Ovary (tissue), 3 donors: ENCODE measurements at regions not wholly inside any gene's neighbourhood (a gene's known extent, or its start where the extent isn't known, plus 50 kb on each side); places are given as distances from the start of the nearest gene placed in this dataset.

Experiments
- CTCF ChIP-seq, 3 donors: fragments of 450-650 bp in 2 of 3; fragments of 200-600 bp in 1 of 3; IDR thresholded peaks; one replicate each; pipeline versions ENCODE4 v1.5.1 to v1.8.0; 2016 to 2022; ENCODE audit warnings: antibody characterized with exemption in 3 of 3, mild to moderate bottlenecking in 1 of 3
- EP300 ChIP-seq: sonication (generic); formaldehyde crosslinking; IDR thresholded peaks from one replicate; pipeline ENCODE4 v1.6.1; 2017; ENCODE audit warnings: antibody characterized with exemption
- POLR2A ChIP-seq: fragments of 450-650 bp; IDR thresholded peaks from one replicate; pipeline ENCODE4 v1.6.1; 2017; ENCODE audit warnings: antibody characterized with exemption, mild to moderate bottlenecking, moderate library complexity
- donor health status: DM: no; HTN: no; CAD: no.

GRCh38 chr6:3665608-3666007, 85.9 kb downstream of the PXDC1 start:
- TF ChIP-seq POLR2A (no peak), CTCF (IDR thresholded peaks at IDR 0.05) (no peak), EP300 (no peak)
